HepG2 (cell line): ENCODE measurements at regions not wholly inside any gene's neighbourhood (a gene's known extent, or its start where the extent isn't known, plus 50 kb on each side); places are given as distances from the start of the nearest gene placed in this dataset.

Source experiments
- DPF2 ChIP-seq: sonication (generic); formaldehyde crosslinking; IDR thresholded peaks from 2 replicates; pipeline ENCODE4 v1.4.0; 2020; ENCODE audit warnings: mild to moderate bottlenecking, low read depth, missing genetic modification reagents, borderline replicate concordance
- ZNF207 ChIP-seq: fragments of 450-650 bp; IDR thresholded peaks from 2 replicates; pipeline ENCODE4 v1.6.1; 2016; ENCODE audit warnings: antibody characterized with exemption, borderline replicate concordance

DNA sequence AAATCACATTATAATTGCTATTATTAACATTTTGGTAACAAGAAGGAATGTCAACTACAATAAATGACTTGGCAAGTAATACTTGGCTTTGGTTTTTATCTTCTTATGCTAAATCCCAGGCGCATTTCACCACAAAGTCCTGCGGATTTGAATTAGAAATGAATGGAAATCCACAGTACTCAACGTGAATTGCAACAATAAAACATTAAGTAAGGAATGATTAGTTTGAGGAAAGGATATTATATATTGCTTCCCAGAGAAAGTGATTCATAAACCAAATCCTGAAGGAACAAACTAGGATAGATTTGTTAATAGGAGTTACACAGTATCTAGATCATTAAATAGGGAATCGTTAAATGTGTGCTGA, 1089.7 kb downstream of the TRHDE start:
- TF ChIP-seq DPF2 (CRISPR knock-in tag), result no peak
- no peak for TF ChIP-seq ZNF207
